ENCODE measurements at regions not wholly inside any gene's neighbourhood (a gene's known extent, or its start where the extent isn't known, plus 50 kb on each side); places are given as distances from the start of the nearest gene placed in this dataset.

DNA sequence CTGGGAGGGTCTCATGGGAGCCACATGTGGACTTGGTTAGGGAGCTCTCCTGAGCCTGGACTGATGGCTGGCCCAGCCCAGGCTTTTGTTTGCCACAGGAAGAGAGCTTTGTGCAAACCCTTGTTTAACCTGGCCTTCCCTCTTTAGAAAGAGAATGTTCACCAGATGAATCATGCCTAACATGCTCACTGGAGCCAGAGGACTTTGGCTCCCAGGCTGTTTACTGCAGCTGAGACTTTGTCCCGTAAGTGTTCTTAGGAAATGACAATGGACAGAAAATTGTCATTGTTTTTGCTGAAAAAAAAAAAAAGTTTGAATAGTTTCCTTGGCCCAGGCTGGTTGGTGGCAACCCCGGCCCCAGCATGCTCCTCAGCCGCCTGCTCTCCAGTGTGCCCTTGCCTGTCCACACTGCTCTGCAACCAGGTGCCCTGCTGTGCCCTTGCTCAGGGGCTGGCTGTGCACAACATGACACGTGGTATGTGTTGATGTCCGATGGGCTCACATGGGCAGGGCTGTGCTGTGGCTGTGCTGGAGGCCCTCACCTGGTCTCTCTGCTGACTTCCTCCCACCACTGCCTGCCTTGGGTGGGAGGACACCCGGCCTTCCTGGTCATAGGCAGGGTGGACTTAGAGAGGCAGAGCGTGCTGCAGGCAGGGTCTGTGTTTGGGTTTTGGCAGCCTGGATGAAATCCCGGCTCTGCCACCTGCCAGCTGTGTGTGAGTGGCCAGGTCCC lies 215.3 kb upstream of the ZNF32 start:
- DNase-seq: no peak

DNA sequence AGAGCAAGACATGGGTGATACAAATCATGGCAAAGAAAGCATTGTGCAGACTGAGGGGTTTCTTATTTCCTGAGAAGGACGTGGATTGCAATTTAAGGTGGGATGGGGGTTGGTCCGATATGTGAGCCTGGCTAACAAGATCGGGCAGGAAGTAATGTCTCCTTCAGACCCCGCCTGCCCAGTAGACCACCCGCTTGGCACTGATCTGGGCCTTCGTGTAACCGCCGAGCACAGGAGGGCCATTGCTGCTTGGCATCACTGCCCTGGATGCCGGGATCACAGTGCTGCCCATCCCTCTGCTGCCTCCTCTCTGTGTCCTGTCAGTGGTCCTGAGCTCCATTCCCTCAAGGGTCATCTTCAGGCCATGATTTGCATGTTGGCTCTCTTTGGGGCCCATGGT lies 214.6 kb upstream of the ZNF32 start:
- no peak for DNase-seq

DNA sequence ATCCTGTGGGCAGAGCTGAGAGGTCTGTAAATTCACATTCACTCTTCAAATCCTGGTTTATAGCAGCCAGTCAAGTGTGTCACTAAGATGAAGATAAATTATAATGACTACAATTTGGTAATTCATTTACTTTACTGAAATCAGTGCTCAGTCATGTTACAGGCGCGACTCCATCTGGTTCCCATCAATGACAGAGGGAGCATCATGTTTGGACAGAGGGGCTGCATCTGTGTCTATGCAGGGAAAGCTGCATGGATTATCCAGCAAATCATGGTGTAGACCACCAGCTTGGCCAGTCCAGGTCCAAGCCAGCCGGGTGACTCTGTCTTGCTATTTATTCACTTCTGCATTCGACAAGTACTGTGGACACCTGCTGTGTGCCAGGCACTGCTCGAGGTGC lies 214.1 kb upstream of the ZNF32 start:
- no peak for DNase-seq

DNA sequence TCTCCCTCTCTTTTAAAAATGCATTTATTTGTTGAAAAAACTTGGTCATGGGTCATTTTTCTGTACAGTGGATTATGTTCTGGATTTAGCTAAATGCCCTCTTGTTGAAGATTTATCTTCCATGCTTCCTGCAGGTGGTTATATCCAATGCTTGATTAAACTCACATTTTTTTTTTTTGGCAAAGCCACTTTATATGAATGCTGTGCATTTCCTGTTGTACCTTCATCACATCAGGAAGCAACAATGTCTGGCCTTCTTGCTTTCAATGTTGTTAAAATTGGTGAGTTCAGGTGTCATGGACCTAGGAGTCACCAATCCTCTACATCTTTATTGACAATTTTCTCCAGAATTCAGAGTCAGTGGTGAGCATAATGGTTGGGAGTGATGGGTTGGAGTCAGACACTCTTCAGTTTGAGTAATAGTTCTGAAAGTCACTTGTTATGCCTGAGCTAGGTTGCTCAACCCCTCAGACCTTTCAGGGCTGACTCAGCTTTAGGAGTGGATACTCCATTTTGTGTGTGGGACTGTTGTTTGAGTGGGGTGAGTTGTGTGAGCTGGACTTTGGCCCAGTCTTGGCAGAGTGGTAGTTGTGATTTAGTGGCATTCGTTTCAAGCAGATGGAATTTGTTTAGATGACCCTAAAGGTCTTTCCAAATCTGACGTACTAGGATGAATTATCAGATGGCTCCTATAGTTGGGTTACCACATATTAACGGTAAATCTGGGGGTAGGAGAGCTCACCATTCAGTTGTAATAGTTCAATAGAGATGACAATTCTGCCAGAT lies 213.5 kb upstream of the ZNF32 start:
- no peak for DNase-seq

DNA sequence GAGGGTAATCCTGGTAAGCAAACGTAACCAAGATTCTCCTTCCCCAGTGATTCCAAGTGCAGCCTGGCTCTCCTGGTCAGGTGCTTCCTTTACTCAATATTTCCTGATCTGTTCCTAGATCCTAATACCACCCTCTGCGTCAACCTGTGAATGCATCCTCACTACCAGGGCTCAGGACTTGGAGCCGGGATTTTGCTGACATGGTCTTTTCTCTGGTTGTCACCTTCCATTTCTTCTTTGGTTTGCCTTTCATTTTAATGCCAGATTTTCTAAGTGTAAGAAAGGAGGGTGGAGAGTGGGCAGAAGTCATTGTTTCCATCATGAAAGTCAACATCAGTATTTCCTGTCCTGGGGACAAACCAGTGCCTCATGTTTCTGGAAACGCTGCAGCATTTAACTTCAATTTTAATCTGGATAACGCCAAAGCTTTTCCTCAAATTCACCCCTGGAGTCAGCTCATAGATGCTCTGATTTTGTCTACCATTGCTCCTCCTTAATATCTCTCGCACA lies 210.4 kb upstream of the ZNF32 start:
- no peak for DNase-seq

DNA sequence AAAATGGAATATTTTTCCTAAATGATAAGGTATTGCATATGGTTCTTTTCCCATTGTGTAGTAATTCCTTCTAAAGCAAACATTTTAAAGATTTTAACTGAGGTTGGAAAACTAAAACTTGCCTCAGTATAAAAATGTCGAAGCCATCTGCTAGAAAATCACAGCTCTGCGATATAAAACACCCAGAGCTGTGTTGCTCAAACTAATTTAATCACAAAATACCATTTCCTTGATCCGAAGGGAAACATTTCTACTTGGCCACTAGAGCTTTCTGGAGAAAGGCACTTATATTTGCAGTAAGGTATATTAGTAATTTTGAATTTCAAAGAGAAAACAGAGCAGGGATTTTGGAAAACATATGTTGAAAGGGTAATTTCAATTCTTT lies 209.2 kb upstream of the ZNF32 start:
- DNase-seq: no peak

DNA sequence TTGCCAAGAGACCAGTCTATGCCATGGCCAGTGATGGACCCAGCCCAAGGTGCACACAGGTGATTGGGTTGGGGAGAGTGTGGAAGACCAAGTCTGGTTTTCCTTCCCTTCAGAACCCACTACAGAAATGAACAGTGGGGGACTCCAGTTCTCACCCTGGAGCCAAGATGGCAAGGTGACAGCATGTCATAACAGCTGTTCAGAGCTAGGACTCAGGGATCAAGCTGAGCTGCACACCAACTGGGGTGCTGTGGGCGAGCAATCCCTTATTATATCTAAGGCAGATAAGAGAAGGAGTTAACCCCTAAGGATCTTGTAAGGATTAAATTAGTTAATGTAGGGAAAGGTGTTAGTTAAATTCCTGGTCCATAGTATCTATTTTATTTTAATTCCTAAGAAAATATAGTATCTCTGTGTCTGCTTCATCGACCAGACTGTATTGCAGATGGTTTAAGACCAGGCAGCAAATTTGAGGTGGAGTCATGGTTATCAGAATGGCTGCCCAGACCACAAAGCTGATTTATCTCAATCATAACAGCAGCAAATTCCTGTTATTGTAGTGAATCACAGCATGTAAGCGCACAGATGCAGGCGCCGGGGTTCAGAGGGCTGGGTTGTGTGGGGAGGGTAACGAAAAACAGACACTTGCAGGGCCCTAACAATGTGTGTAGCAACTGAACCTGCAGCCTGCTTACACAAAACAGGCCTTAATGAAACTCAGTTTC lies 208.7 kb upstream of the ZNF32 start:
- no peak for DNase-seq

DNA sequence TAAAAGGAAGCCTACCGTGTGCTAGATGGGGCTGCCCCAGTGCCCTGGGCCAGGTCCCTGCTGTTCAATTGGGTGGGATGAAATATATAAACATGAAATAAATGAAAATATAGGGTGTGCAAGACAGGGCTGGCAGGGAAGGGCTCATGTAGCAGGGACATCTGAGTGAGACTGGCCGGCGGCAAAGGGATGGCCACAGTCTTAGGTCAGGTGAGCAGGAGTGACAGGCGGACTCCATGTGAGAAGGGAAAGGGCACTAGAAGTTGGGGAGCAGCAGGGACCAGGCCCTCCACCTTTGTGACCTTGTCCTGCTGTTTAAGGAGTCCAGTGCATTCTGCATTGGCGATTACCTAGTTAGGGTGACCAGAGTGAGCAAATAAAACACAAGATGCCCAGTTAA lies 207.6 kb upstream of the ZNF32 start:
- DNase-seq: no peak

DNA sequence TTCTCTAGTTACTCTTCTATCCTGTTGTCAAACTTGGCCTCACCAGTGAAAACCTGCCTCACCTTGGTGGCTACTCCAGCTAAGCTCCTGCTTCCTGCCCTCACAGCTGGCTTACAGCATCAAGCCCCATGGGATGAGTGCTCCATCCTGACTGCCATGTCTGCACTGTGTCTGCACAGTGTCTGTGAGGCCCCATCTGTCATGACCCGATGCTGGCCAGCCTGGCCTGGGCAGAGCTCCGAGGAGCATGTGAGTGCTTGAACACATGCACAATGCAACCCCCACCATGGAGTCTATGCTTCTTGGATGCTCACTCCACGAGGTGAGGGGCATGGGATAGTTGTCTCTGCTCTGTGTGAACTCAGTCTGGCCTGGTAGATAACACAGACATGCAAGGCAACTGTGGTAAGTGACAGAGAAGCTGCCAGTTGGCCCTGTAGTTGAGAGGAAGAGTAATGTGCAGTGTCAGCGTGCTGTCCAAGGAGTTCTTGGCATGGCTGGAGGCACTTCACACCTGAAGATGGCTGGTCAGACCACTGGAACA lies 207.1 kb upstream of the ZNF32 start:
- no peak for DNase-seq

DNA sequence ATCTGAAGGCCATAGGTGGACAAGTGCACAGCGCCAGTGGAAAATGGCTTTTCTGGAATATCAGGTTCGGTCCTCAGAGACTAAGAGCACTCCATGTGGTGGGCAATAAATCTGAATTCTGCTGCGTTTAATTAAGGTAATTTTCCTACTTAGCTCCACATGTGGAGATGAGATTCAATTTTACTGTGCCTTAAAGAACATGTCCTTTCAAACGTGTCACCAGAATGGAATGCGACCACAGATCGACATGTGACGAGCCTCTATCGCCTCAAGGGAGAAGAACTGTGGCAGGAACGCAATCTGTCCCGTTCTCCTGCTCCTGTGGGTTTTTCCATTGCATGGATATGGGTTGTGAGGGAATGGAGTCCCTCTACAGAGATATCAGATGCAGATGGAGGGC lies 205.3 kb upstream of the ZNF32 start:
- DNase-seq: no peak

DNA sequence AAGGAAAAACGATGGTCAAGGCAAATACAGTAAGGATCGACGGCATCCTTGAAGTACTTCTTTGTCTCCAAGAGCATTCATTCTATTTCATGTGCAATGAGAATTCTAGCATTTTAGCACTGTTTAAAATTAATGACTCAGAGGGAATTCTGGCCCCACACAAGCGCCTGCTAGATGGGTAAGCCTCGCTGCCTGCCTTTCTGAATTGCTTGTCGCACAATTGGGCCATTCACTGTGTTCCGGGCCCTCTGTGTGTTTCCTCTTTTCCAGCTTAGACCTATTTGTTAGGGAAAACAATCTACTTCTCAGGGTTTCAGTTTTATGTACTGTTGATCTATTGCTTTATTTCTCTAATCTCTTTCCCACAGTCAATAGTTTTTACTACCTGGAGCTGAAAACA lies 204.7 kb upstream of the ZNF32 start:
- no peak for DNase-seq

DNA sequence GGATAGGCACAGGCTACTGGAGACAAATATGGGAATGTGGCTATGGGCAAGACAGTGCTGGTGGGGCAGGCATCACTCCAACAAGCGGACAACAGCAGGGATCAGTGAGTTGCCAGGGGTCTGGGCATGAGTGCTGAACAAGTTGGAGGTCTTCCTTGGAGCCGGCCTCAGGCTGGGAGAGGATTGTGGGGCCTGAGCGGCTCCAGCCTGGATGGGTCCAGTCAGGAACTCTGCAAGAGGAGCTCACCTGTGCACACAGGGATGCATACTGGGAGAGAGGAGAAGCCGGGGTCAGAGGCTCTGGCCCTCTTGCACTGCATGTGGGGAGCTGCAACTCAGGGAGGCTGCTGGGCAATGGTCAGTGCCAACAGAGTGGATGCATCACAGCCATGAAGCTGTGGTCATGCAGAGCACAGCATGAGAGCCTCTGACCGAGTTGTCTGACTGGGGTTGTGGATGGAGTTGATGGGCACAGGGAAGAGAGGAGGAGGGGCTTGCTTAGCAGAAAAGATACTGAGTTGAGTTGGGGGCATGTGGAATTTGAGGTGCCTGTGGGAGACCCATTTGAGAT lies 204.0 kb upstream of the ZNF32 start:
- DNase-seq: no peak

DNA sequence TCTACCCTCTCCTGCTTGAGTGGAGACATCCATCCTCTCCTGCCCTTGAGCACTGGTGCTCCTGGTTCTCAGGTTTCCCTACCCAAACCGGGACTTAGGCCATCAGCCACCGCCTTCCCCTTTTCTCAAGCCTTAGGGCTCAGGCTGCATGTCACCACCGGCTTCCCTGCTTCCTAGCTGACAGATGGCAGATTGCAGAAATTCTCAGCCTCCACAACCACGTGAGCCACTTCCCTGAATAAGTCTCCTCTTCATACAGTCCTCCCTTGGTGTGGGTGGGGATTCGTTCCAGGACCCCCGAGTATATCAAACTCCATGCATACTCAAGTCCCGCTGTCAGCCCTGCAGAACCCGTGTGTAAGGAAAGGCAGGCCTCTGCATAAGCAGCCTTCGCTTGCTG lies 203.5 kb upstream of the ZNF32 start:
- DNase-seq: no peak

DNA sequence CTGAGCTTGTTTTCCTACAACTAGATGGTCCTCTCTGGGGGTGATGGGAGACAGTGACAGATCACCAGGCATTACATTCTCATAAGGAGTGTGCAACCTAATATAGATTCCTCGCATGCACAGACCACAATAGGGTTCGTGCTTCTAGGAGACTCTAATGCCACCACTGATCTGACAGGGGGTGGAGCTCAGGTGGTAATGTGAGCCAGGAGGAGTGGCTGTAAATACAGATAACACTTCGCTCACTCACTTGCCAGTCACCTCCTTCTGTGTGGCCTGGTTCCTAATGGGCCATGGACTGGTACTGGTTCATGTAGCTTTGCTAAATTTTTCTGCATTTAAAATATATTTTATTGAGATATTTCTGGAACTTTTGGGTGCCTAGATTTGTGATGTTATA lies 202.3 kb upstream of the ZNF32 start:
- DNase-seq: no peak

DNA sequence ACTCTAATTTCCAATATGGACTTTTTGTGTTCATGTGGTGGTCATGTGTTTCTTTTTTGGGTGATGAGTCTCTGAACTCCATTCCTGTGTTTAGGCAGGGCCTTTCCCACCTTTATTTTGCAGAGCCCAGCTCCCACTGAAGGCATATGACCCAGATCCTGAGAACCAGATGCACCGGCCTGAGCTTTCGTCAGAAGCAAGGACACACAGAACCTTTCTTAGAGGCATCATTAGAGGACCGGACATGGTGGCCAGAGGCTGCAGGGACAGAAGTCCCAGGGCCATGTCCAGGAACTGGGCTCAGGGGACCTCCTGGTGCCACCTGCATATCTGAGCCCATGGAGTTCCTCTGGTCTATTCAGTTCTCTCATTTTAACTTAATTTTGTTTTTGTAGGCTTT lies 200.9 kb upstream of the ZNF32 start:
- no peak for DNase-seq

DNA sequence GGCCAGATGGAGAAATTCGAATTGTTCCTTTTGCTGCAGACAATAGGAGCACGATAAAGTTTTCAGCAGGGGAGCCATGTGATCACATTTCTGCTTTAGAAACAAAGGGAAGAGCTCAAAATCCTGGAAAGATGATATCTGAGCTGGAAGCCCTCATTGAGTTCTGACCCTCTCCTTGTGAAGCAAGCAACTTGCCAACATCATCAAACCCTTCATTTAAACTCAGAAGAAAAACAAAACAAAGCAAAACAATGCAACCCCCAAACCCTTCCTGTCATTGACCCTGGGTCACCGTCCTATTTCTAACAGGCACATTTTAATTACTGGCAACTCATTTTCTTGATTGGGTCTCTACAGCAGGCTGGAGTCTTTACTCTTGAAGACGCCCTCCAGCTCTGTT lies 198.3 kb upstream of the ZNF32 start:
- DNase-seq: no peak

DNA sequence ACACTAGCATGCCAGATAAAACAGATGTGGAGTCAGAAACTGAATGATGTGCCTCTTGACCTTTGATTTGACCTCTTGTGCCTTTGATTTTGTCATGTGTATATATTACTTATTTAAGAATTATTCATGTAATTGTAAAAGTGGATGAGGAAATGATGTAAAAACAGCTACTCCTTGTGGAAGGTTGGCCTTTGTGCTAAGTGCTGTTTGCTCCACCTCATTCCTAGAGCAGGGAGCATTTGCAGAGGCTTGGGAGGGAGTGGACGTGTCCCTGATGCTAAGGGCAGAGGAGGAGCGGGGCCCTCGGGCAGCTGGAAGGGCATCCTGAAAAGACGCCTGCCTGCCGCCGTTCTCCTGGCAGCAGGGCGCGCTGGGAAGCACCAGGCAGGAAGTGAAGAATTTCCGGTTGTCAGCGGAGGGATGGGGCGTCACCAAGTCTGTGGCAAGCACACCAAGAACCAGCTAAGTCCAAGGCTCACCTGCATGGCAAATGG lies 197.6 kb upstream of the ZNF32 start:
- DNase-seq: no peak

DNA sequence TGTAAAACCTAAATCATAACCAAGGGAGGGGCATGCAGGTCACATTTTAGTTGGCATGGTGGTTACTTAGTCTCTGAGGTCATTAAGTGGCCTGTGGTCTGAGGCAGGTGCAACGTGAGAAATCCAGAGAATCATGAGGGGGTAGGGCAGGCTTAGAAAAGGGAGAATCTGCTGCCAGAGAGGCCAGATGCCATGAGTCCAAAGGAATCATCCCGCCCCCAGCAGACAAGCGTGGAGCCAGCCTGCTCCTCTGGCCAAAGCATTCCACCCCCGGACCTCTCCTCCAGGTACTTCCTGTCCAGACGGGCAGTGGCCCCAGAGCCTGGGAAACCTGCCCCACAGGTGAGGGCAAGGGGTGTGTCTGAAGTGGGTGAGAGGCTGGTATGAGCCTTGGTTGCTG lies 196.4 kb upstream of the ZNF32 start:
- no peak for DNase-seq

DNA sequence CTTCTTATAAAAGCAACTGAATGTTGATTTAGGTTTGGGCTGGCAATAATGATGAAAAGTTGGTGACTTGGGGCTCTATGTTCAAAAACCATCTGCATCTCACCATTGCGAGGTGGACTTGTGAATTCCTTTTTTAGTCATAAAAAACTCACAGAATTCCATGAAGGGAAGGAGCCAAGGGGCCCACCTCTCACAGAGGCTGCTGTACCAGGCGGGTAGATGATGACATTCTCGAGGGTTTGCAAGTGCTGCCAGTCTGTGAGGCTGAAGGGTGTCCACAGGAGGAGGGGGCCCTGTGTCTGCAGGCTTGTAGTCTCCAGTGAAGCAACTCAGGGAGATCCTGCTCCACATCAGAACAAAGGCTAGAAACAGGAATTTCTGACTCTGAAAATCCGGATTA lies 195.5 kb upstream of the ZNF32 start:
- DNase-seq: no peak

DNA sequence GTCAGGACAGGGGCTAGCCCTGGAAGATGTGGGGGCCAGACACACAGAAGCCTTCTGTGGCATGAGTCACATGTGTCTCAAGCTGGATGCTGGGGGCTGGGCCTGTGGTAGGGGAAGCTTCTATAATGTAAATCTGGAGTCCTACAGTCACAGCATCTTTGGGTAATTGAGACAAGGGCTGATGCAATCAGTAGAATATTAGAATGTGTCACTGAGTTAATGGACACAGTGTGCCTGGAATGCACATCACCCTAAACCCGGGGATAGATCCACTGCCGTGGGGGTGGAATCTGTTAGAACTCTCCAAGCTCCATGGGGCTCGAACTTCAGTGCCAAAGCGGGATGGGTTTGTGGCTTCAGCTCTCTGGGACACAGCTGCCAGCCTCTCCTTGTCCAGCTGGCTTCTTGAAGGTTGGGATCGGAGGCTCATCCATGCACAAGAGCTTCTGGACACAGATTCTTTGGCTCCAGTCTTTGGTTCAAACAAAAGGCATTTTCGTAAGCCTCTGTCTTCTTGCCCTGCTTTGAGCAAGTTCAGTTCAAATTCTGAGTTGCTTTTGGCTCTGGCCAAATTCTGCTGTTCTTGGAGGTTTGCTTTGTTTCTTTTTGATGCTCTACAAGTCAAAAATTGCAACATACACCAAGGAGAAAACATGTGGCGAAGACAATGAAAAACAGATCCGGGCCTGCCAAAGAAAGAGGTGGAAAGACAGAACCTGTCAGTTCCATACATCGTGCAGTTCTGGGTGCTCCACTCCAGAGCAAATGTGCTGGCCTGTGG lies 194.8 kb upstream of the ZNF32 start:
- no peak for DNase-seq

DNA sequence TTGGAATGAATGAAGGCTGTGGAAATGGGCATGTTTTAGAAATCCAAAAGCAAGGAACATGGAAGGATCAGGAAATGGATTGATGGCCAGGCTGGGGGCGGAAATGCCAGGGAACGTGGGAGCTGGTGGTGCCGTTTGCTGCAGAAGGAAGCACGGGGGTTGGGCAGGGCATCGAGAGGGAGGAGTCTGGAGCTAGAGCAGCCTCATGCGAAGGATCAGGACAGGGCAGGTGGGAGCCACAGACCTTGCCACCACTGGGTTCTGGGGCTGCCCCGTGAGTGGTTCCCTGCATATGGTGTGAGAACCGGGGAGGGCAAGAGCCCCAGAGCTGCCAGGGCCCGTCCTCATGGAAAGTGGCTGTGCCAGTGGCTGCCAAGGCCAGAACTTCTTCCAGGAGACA lies 193.8 kb upstream of the ZNF32 start:
- no peak for DNase-seq

DNA sequence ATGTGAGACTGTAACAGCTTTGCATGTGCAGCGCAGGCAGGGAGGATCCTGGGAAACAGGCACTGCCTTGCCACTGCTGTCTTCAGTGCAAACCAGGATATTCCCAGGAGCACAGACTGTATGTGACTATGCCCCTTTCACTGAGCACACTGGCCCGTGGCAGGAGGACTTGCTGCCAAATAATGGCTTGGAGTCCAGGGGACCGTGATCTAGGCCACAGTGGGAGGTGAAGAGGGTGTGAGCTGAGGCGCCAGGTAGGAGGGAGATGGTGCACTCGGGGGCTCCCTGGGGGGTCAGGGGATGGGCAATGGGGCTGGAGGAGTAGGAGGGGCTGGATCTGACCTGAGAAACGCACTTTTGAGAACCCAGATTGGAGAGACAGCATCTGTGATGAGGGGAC lies 193.4 kb upstream of the ZNF32 start:
- no peak for DNase-seq
